ENCODE measurements at regions not wholly inside any gene's neighbourhood (a gene's known extent, or its start where the extent isn't known, plus 50 kb on each side); places are given as distances from the start of the nearest gene placed in this dataset.

GRCh38 chr13:106712381-106712780 lies 144.4 kb upstream of the ARGLU1 start:
- Histone ChIP-seq H3K4me1 (ENCODE audit: control insufficient read depth, insufficient read depth, low read length) (no peaks in the 10 kb centered on the region), H3K9me3 (ENCODE audit: control insufficient read depth, low read length) (peaks cover 6% of the 10 kb centered on the region), H3K9ac (ENCODE audit: extremely low read depth, low read length, poor library complexity, severe bottlenecking) (no peak overlapping the region), H3K36me3 (ENCODE audit: control insufficient read depth, insufficient read depth, low read length) (no peaks in the 10 kb centered on the region), H3K27me3 (ENCODE audit: control insufficient read depth, insufficient read depth, low read length, poor library complexity, severe bottlenecking) (no peaks in the 10 kb centered on the region), H3K4me3 (ENCODE audit: low read length) (no peak overlapping the region), H3K27ac (ENCODE audit: low read depth, low read length) (no peak overlapping the region)
- no peaks in the 10 kb centered on the region for H3K9me3 Mint-ChIP-seq
- H3K27me3 Mint-ChIP-seq (ENCODE audit: insufficient read depth) = peaks cover 2% of the 10 kb centered on the region
- H3K27ac Mint-ChIP-seq = no peak overlapping the region
- no peaks in the 10 kb centered on the region for H3K36me3 Mint-ChIP-seq (ENCODE audit: low read depth)
- H3K4me3 Mint-ChIP-seq = no peak overlapping the region
- H3K4me1 Mint-ChIP-seq = no peaks in the 10 kb centered on the region
- DNase-seq = no peak
- 95 to 97% methylated on average over 9 to 10 of the region's 10 CpGs for WGBS, 2 experiments (ENCODE audit: insufficient coverage in 1 of 2, insufficient read length in 1 of 2)
- TF ChIP-seq, protein P1, sequence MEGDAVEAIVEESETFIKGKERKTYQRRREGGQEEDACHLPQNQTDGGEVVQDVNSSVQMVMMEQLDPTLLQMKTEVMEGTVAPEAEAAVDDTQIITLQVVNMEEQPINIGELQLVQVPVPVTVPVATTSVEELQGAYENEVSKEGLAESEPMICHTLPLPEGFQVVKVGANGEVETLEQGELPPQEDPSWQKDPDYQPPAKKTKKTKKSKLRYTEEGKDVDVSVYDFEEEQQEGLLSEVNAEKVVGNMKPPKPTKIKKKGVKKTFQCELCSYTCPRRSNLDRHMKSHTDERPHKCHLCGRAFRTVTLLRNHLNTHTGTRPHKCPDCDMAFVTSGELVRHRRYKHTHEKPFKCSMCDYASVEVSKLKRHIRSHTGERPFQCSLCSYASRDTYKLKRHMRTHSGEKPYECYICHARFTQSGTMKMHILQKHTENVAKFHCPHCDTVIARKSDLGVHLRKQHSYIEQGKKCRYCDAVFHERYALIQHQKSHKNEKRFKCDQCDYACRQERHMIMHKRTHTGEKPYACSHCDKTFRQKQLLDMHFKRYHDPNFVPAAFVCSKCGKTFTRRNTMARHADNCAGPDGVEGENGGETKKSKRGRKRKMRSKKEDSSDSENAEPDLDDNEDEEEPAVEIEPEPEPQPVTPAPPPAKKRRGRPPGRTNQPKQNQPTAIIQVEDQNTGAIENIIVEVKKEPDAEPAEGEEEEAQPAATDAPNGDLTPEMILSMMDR (conservative IDR thresholded peaks at IDR 0.05) = no peak

- Mint-ChIP-seq H3K9me3 (no peaks in the 10 kb centered on the region), H3K36me3 (ENCODE audit: low read depth) (no peaks in the 10 kb centered on the region), H3K4me3 (no peak overlapping the region), H3K27ac (no peak overlapping the region), H3K27me3 (ENCODE audit: insufficient read depth) (peaks cover 2% of the 10 kb centered on the region), H3K4me1 (no peaks in the 10 kb centered on the region)
- no peaks in the 10 kb centered on the region for H3K9me3 ChIP-seq (ENCODE audit: control insufficient read depth, low read length)
- WGBS, 2 experiments (ENCODE audit: insufficient coverage in 1 of 2, insufficient read length in 1 of 2) = 86 to 97% methylated on average over 5 to 7 of the region's 7 CpGs
- no peaks in the 10 kb centered on the region for H3K4me1 ChIP-seq (ENCODE audit: control insufficient read depth, insufficient read depth, low read length)
- TF ChIP-seq, protein P1 (conservative IDR thresholded peaks at IDR 0.05) = no peak
- H3K4me3 ChIP-seq (ENCODE audit: low read length) = no peak overlapping the region
- no peaks in the 10 kb centered on the region for H3K36me3 ChIP-seq (ENCODE audit: control insufficient read depth, insufficient read depth, low read length)
- H3K9ac ChIP-seq (ENCODE audit: extremely low read depth, low read length, poor library complexity, severe bottlenecking) = no peak overlapping the region
- DNase-seq = no peak
- no peaks in the 10 kb centered on the region for H3K27me3 ChIP-seq (ENCODE audit: control insufficient read depth, insufficient read depth, low read length, poor library complexity, severe bottlenecking)
- H3K27ac ChIP-seq (ENCODE audit: low read depth, low read length) = no peak overlapping the region
Observed at GRCh38 chr13:106710266-106710665, 142.3 kb upstream of the ARGLU1 start.

GRCh38 chr13:106709522-106709921 lies 141.6 kb upstream of the ARGLU1 start:
- Histone ChIP-seq H3K36me3 (ENCODE audit: control insufficient read depth, insufficient read depth, low read length) (no peaks in the 10 kb centered on the region), H3K9ac (ENCODE audit: extremely low read depth, low read length, poor library complexity, severe bottlenecking) (no peak overlapping the region), H3K9me3 (ENCODE audit: control insufficient read depth, low read length) (no peaks in the 10 kb centered on the region), H3K27me3 (ENCODE audit: control insufficient read depth, insufficient read depth, low read length, poor library complexity, severe bottlenecking) (no peaks in the 10 kb centered on the region), H3K27ac (ENCODE audit: low read depth, low read length) (no peak overlapping the region), H3K4me3 (ENCODE audit: low read length) (no peak overlapping the region), H3K4me1 (ENCODE audit: control insufficient read depth, insufficient read depth, low read length) (no peaks in the 10 kb centered on the region)
- Mint-ChIP-seq H3K27ac (no peak overlapping the region), H3K36me3 (ENCODE audit: low read depth) (no peaks in the 10 kb centered on the region), H3K4me3 (no peak overlapping the region), H3K4me1 (no peaks in the 10 kb centered on the region), H3K9me3 (no peaks in the 10 kb centered on the region), H3K27me3 (ENCODE audit: insufficient read depth) (peaks cover 1% of the 10 kb centered on the region)
- 87 to 100% methylated on average over 2 to 3 of the region's 3 CpGs for WGBS, 2 experiments (ENCODE audit: insufficient coverage in 1 of 2, insufficient read length in 1 of 2)
- no peak for DNase-seq
- TF ChIP-seq, protein P1 (conservative IDR thresholded peaks at IDR 0.05) = no peak
